Kidney (tissue), 13 donors: ENCODE measurements at regions not wholly inside any gene's neighbourhood (a gene's known extent, or its start where the extent isn't known, plus 50 kb on each side); places are given as distances from the start of the nearest gene placed in this dataset.

ENCODE experiments used
- DNase-seq, 5 donors: peaks; one replicate each; pipeline ENCODE4 v3.0.0-alpha.2; 2013 to 2020
- FAIRE-seq: peaks from 2 replicates; lab custom pipeline; 2012; peaks lifted over from hg19 to GRCh38; lab: Jason Lieb, UNC
- H3K27ac ChIP-seq, 2 donors: one replicate each; pipeline ENCODE4 v1.7.0; 2013; ENCODE audit warnings: low read depth in 2 of 2, low read length in 2 of 2, inconsistent platforms in 1 of 2
- H3K27me3 ChIP-seq: one replicate; pipeline ENCODE4 v1.7.1; 2013; ENCODE audit warnings: low read length, inconsistent platforms; ENCODE audit not compliant: control insufficient read depth, insufficient read depth
- H3K36me3 ChIP-seq, 3 donors: one replicate each; pipeline versions ENCODE4 v1.7.0 to v1.7.1; 2013; ENCODE audit warnings: low read length in 3 of 3, control low read depth in 1 of 3, inconsistent platforms in 1 of 3; ENCODE audit not compliant: insufficient read depth in 3 of 3, control insufficient read depth in 2 of 3
- H3K4me1 ChIP-seq, 3 donors: one replicate each; pipeline versions ENCODE4 v1.7.0 to v1.7.1; 2013; ENCODE audit warnings: low read length in 3 of 3, inconsistent platforms in 1 of 3, low read depth in 1 of 3; ENCODE audit not compliant: control insufficient read depth in 2 of 3, insufficient read depth in 2 of 3
- H3K4me3 ChIP-seq, 3 donors: one replicate each; pipeline versions ENCODE4 v1.7.0 to v1.8.1; 2013; ENCODE audit warnings: low read length in 3 of 3, control low read depth in 1 of 3, inconsistent platforms in 1 of 3
- H3K9ac ChIP-seq, 3 donors: one replicate each; pipeline versions ENCODE4 v1.7.0 to v1.7.1; 2013; ENCODE audit warnings: low read length in 3 of 3, control low read depth in 1 of 3, inconsistent platforms in 1 of 3
- H3K9me3 ChIP-seq, 3 donors: one replicate each; pipeline versions ENCODE4 v1.7.0 to v1.7.1; 2013; ENCODE audit warnings: low read length in 3 of 3, control low read depth in 1 of 3, inconsistent platforms in 1 of 3; ENCODE audit not compliant: control insufficient read depth in 2 of 3, insufficient read depth in 1 of 3
- intact Hi-C: fragments of 100-400 bp; cut with DNase I; formaldehyde crosslinking; loops from one replicate; pipeline ENCODE4 v1.11.1; 2022
- TF ChIP-seq, protein P1 (sequence below): IDR thresholded peaks from 3 replicates; pipeline ENCODE4 v1.5.1; 2012; ENCODE audit warnings: mild to moderate bottlenecking, moderate library complexity, borderline replicate concordance; ENCODE audit not compliant: insufficient read depth; ENCODE audit errors: extremely low read depth
- donor health status: control.
- donor health status: control.
- donor health status: control.
- donor health status: control.
- donor health status: control.
- donor health status: DM: yes; HTN: yes; CAD: no.
- donor health status: Normal renal cell carcinoma (clear cell type).

DNA sequence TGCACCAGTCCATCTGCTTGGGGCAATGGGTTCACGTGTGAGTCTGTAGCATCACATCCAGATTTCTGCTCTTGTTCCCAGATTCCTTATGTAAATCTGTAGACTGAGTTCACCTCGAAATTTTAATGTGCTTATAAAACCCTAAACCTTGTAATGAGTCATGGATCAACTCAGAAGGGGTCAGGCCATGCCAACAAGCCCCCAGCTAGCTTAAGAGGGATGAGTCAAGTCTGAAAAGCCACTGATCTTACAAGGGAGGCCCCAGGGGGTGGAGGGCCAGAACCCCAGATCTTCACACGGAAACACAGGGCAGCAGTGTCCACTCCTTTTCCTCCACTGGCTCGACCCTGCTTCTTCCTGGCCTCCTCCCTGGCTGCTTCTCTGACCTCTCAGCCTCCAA, 399.1 kb upstream of the CDH5 start:
- DNase-seq (no peak), FAIRE-seq (no peak)
- intact Hi-C loops, result no loop called here
- Histone ChIP-seq H3K27ac (no peak overlapping the region), H3K36me3 (no peaks in the 10 kb centered on the region), H3K27me3 (no peaks in the 10 kb centered on the region), H3K4me1 (no peaks in the 10 kb centered on the region), H3K9ac (no peak overlapping the region), H3K9me3 (peaks cover 0 to 4% (median 0%) of the 10 kb centered on the region in 3 donors), H3K4me3 (no peak overlapping the region)
- TF ChIP-seq, protein P1, sequence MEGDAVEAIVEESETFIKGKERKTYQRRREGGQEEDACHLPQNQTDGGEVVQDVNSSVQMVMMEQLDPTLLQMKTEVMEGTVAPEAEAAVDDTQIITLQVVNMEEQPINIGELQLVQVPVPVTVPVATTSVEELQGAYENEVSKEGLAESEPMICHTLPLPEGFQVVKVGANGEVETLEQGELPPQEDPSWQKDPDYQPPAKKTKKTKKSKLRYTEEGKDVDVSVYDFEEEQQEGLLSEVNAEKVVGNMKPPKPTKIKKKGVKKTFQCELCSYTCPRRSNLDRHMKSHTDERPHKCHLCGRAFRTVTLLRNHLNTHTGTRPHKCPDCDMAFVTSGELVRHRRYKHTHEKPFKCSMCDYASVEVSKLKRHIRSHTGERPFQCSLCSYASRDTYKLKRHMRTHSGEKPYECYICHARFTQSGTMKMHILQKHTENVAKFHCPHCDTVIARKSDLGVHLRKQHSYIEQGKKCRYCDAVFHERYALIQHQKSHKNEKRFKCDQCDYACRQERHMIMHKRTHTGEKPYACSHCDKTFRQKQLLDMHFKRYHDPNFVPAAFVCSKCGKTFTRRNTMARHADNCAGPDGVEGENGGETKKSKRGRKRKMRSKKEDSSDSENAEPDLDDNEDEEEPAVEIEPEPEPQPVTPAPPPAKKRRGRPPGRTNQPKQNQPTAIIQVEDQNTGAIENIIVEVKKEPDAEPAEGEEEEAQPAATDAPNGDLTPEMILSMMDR, result no peak

DNA sequence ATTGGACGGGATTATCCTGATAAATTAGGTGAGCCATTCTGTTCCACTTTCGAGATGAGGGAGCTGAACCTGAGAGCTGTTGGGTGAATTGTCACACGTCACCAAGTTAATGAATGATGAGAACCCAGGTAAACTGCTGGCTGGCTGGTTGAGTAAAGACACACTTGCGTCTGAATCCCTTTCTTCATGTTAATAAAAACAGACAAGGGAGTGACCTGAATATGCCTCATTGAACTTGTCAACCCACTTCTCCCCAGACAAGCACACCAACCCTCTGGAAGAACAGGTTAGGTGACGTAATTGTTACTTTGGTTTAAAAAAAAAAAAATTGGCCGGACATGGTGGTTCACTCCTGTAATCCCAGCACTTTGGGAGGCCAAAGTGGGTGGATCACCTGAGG, 400.9 kb upstream of the CDH5 start:
- peak in 4 of 5 donors; percentile 47 to 83 (median 65) for DNase-seq
- Histone ChIP-seq H3K27me3 (no peaks in the 10 kb centered on the region), H3K4me1 (no peaks in the 10 kb centered on the region), H3K9ac (no peak overlapping the region), H3K9me3 (peaks cover 0 to 4% (median 0%) of the 10 kb centered on the region in 3 donors), H3K36me3 (no peaks in the 10 kb centered on the region), H3K27ac (no peak overlapping the region), H3K4me3 (no peak overlapping the region)
- no peak for FAIRE-seq
- TF ChIP-seq, protein P1, result no peak
- intact Hi-C loops, result no loop called here

DNA sequence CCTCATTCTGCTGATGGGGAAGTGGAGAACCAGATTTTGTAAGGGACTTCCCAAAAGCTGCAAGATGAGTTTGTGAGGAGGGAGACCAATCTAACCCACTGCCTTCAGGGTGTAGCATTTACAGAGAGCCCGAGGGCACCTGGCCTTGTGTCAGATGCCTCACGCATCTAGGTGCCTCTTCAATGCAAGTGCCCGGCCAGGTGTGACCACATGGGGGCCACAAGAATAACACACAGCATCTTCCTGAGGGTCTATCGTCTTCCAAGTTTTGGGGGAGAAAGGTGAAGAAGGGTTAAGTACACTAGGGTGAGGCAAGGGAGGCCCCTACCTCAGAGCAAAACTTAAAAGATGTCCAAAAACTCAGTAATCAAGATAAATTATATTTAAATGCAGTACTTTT, 401.7 kb upstream of the CDH5 start:
- no peaks in the 10 kb centered on the region for H3K27me3 ChIP-seq
- H3K4me3 ChIP-seq, result no peak overlapping the region
- intact Hi-C loops, result no loop called here
- no peak overlapping the region for H3K27ac ChIP-seq
- H3K4me1 ChIP-seq, result no peaks in the 10 kb centered on the region
- TF ChIP-seq, protein P1, result no peak
- FAIRE-seq, result no peak
- H3K9me3 ChIP-seq, result no peaks in the 10 kb centered on the region
- DNase-seq, result no peak
- H3K36me3 ChIP-seq, result no peaks in the 10 kb centered on the region
- H3K9ac ChIP-seq, result no peak overlapping the region
